UCSD-AML1 (cell line): ENCODE measurements at regions not wholly inside any gene's neighbourhood (a gene's known extent, or its start where the extent isn't known, plus 50 kb on each side); places are given as distances from the start of the nearest gene placed in this dataset.

Experiments
- DNase-seq: peaks from one replicate; lab custom pipeline; 2025; ENCODE audit not compliant: unreplicated experiment; lab: John Stamatoyannopoulos, UW

DNA sequence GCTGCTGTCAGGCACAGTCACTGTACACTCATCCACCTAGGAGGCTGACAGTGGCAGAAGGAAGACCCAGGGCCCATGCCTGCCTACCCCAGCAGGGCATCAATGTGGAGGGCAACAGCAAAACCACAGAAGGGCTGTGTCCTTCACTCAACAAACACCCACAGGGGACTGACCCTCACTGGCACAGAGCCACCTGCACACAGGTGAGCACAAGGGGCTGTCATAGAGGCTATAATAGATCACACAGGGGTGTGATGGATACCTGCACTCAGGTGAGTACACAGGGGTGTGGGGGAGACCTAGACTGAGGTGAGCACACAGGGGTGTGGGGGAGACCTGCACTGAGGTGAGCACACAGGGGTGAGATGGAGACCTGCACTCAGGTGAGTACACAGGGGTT is 132.8 kb upstream of the TCERG1L start:
- no peak for DNase-seq

GRCh38 chr10:131444862-131445461 is 133.4 kb upstream of the TCERG1L start:
- no peak for DNase-seq

GRCh38 chr10:131445623-131446022 is 134.1 kb upstream of the TCERG1L start:
- DNase-seq = no peak

DNA sequence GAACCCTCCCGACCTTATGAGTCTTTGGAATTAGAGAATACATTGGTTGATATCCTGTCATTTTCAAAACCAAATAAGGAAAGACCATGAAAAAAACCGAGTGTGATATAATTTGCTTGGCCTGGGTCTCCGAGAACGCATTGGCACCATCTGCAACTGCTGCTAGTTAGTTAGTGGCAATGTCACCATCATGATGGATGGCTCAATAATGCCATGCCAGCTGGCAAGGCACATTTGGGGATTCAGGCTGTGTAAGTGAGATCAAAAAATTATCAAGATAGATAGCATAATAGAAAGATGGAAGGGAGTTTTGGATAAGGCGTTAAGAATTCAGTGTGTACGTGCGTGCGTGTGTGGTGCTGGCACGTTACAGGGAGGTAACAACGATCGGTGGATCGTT is 134.7 kb upstream of the TCERG1L start:
- no peak for DNase-seq

DNA sequence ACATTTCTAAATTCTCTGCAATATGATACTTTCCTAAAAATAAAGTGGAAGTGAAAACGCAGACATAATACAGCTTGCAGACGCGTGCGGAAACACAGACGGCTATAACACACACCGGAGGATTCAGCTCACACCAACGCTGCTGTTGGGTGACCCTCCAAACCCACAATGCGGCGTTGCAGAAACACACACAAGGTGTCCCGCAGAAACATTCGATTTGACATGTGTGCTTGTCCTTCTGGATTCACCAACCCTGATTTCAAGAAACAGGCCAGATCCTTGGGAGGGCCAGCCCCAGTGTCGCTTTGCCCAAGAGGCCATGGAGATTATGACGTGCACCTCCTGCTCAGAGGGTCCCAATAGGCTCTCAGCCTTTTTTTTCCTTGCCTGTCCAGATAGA is 136.7 kb upstream of the TCERG1L start:
- no peak for DNase-seq

DNA sequence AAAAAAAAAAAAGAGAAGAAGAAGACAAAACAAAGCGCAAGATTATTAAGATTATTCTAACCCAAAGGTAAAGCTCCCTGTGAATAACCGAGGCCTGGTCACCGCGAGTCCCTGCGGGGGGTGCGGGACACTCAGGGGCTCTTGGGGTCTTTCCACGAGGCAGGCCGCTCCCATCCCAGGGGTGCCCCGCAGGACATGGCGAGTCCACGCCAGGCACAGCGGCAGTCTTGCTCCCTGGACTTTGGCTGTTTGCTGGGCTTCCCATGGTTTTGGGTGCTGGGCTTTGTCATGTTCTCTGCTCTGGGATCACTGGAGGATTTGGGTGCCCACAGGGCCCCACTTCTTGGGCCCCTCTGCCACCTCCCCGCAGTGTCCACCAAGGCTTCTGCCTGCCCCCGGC is 137.4 kb upstream of the TCERG1L start:
- DNase-seq = no peak

DNA sequence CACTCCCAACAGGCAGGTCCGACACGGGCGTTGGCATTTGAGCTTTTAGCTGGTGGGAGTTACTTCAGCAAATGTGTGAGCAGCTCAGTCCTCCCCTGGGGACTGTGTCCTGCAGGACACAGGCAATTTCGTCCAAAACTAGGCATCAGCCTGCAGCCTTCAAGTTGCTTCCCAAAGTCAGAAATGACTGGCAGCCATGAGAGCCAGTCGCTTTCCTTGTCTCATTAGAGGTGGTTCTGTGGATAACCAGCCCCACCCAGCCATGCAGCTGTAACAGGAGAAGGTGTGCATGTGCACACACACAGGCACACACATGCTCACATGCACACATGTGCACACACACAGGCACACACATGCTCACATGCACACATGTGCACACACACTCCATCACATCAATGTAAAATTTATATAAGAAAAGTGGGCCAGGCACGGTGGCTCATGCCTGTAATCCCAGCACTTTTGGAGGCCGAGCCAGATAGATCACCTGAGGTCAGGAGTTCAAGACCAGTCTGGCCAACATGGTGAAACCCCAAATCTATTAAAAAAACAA is 138.8 kb upstream of the TCERG1L start:
- DNase-seq = no peak

DNA sequence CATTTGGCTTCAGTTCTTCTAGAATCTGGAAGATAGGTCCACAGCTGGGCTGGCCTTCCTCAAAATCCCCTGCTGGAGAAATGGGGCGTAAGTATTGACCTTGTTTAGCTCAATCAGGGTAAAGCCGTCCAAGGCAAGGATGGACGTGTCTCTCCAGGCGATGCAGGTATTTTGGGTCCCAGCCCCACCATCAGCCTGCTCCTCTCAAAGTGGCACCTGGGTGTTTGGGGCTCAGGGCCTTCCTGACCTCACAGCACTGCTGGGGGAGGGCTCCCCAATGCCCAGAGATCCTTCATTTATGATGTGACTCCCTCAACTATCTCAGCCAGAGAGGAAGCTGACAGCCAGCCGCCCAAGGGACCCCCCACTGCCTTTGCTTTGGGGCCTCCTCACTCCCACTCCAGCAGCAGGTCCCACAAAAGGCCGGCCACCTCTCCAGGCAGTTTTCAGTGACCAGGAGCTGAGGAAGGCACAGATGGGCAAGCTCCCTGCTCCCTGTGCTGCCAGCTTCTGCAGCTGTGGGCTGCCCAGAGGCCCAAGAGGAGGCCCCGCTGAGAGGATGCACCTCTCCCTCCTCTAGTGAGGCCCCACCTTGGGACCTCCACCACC is 140.0 kb upstream of the TCERG1L start:
- no peak for DNase-seq

DNA sequence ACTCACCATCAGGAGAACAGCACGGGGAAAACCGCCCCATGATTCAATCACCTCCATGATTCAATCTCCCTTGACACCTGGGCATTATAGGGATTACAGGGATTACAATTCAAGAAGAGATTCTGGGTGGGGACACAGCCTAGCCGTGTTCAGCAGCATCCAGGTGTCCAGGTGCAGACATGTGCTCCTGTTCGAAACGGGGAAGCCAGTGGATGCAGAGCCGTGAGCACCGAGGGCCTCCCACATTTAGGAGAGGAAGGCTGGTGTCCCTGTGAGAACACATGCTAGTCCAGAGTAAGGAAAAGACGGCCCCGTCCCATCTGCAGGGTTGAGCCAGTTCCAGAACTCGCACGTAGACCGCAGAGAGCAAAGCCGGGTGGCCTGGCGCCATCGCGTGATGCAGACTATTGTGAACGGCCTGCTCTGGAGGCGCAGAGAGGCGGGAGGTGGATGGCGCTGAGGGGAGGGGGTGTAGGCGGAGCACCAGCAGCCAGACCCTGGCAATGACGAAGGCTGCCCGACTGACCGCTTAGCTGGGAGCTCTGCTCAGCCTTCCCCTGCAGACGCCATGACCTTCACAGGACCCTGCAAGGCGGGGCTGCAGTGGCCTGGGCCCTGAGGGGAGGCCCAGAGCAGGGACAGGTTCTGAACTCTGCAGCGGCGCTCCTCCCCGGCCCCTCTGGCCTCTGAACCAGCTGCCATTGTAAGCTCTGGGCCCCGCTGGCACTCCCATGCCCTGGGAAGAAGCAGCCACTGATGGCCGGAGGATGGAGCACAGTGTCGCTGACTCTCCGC is 141.6 kb upstream of the TCERG1L start:
- DNase-seq = no peak

GRCh38 chr10:131453721-131454634 is 142.5 kb upstream of the TCERG1L start:
- DNase-seq = peak; percentile 64

DNA sequence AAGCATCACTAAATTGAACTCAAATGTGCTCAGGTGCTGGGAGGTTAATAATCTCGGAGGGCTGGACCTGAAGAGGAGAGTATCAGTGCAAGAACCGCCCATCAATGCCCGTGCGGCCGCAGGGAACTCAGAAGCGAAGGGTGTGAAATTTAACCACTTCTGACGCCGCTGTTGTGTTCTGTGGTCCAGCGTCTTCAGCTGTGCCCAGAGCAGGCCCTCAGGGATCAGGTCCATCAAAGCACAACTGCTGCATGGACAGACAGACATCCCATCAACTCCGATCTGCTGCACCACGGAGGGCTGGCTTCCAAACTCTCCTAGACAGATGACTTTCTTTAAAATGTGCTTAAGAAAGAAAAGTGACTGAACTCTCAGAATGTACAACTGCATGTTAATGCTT is 144.9 kb upstream of the TCERG1L start:
- no peak for DNase-seq

- DNase-seq = no peak
Measured at GRCh38 chr10:131461093-131461492, 149.6 kb upstream of the TCERG1L start.

GRCh38 chr10:131464789-131465188 is 153.3 kb upstream of the TCERG1L start:
- no peak for DNase-seq

DNA sequence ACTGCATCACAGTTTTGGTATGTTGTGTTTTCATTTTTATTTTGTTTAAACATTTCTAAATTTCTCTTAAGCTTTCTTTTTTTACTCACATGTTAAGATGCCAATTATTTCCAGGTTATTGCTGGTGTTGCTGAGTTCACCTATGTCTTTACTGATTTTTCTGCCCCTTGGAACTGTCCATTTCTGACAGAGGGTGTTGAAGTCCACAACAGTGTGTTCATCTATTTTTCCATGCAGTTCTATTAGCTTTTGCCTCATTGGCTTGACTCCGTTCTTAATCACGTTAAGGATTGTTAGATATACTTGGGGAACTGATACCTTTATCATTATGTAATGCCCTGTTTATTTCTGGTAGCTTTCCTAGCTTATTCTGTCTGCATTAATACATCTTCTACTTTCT is 158.0 kb upstream of the TCERG1L start:
- DNase-seq = no peak

DNA sequence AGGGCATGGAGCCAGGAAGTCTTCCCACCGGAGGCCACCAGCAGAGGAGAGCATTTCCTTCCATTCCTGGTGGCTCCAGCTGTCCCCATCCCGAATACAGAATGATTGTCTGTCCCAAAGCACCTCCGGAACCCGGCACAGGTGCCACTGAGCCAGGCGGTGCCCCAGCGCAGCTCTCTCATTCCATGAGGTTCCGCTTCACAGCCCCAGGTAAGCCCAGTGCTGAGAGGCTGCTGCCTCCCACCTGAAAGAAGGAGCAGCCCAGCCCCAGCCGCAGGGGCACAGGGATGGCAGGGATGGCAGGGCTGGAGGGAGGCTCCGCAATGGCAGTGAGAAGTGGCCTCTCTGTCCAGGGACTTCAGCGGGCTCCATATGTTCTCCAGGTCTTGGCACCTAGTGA is 162.1 kb upstream of the TCERG1L start:
- DNase-seq = no peak

DNA sequence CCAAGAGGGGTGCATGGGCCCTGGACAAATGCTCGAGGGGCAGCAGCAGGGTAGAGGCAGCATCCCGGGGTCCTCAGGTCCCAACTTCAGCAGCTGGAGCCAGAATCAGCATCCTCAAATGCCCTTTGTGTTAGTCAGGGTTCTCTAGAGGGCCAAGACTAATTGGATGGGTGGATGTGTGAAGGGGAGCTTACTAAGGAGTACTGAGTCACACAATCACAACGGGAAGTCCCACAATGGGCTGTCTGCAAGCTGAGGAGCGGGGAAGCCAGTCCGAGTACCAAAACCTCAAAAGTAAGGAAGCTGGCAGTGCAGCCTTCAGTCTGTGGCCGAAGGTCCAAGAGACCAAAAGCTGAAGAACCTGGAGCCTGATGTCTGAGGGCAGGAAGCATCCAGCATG is 162.9 kb upstream of the TCERG1L start:
- no peak for DNase-seq

GRCh38 chr10:131475043-131475442 is 163.5 kb upstream of the TCERG1L start:
- no peak for DNase-seq

- DNase-seq = no peak
Measured at GRCh38 chr10:131475803-131476202, 164.3 kb upstream of the TCERG1L start.

- DNase-seq = no peak
Measured at GRCh38 chr10:131477457-131478121, 166.1 kb upstream of the TCERG1L start.

GRCh38 chr10:131478377-131478989 is 167.0 kb upstream of the TCERG1L start:
- no peak for DNase-seq
